Chondrocyte (in vitro differentiated cells): ENCODE measurements at regions not wholly inside any gene's neighbourhood (a gene's known extent, or its start where the extent isn't known, plus 50 kb on each side); places are given as distances from the start of the nearest gene placed in this dataset.
A peak's percentile ranks its signal among the peaks of the same experiment; 100 is the strongest.

Source experiments
- DNase-seq: peaks from one replicate; pipeline ENCODE4 v3.0.0; 2021; ENCODE audit warnings: mixed read lengths, low spot score
- H3K27ac Mint-ChIP-seq: one replicate; pipeline ENCODE4 v1.8.0; 2021; ENCODE audit warnings: mild to moderate bottlenecking, moderate library complexity, mixed read lengths; ENCODE audit not compliant: unreplicated experiment
- H3K27me3 Mint-ChIP-seq: 2 replicates; pipeline ENCODE4 v1.8.0; 2021; ENCODE audit warnings: low read depth, mixed read lengths
- H3K36me3 Mint-ChIP-seq: 2 replicates; pipeline ENCODE4 v1.8.0; 2021; ENCODE audit warnings: low read depth, mixed read lengths
- H3K4me1 Mint-ChIP-seq: 2 replicates; pipeline ENCODE4 v1.8.0; 2021; ENCODE audit warnings: low read depth, mild to moderate bottlenecking, mixed read lengths
- H3K4me3 Mint-ChIP-seq: one replicate; pipeline ENCODE4 v1.8.0; 2021; ENCODE audit warnings: mild to moderate bottlenecking, moderate library complexity, mixed read lengths; ENCODE audit not compliant: unreplicated experiment
- H3K9me3 Mint-ChIP-seq: 2 replicates; pipeline ENCODE4 v1.8.0; 2021; ENCODE audit warnings: low read depth, mixed read lengths
- CTCF ChIP-seq: fragments of 200-600 bp; sonication (generic); IDR thresholded peaks from 2 replicates; pipeline ENCODE4 v1.5.0; 2021; ENCODE audit warnings: antibody characterized with exemption, mild to moderate bottlenecking, moderate library complexity

- Mint-ChIP-seq H3K36me3 (no peaks in the 10 kb centered on the region), H3K9me3 (no peaks in the 10 kb centered on the region), H3K27ac (no peak overlapping the region), H3K27me3 (no peaks in the 10 kb centered on the region), H3K4me1 (no peaks in the 10 kb centered on the region), H3K4me3 (no peak overlapping the region)
- no peak for DNase-seq
- no peak for TF ChIP-seq CTCF
These were observed 82.9 kb upstream of the BOC start for GRCh38 chr3:113128386-113129015.

- no peaks in the 10 kb centered on the region for H3K4me1 Mint-ChIP-seq
- no peak for TF ChIP-seq CTCF
- H3K4me3 Mint-ChIP-seq, result no peak overlapping the region
- H3K27ac Mint-ChIP-seq, result no peak overlapping the region
- DNase-seq, result no peak
- H3K36me3 Mint-ChIP-seq, result no peaks in the 10 kb centered on the region
- no peaks in the 10 kb centered on the region for H3K27me3 Mint-ChIP-seq
- H3K9me3 Mint-ChIP-seq, result no peaks in the 10 kb centered on the region
These were observed 82.2 kb upstream of the BOC start for GRCh38 chr3:113129168-113129567.

- no peaks in the 10 kb centered on the region for H3K4me1 Mint-ChIP-seq
- DNase-seq, result no peak
- no peak for TF ChIP-seq CTCF
- no peak overlapping the region for H3K27ac Mint-ChIP-seq
- no peaks in the 10 kb centered on the region for H3K36me3 Mint-ChIP-seq
- no peaks in the 10 kb centered on the region for H3K27me3 Mint-ChIP-seq
- H3K4me3 Mint-ChIP-seq, result no peak overlapping the region
- no peaks in the 10 kb centered on the region for H3K9me3 Mint-ChIP-seq
These were observed 78.8 kb upstream of the BOC start for GRCh38 chr3:113132571-113132996.

GRCh38 chr3:113133140-113133539 is 78.2 kb upstream of the BOC start:
- no peak for DNase-seq
- H3K4me3 Mint-ChIP-seq, result no peak overlapping the region
- TF ChIP-seq CTCF, result no peak
- no peak overlapping the region for H3K27ac Mint-ChIP-seq
- no peaks in the 10 kb centered on the region for H3K9me3 Mint-ChIP-seq
- no peaks in the 10 kb centered on the region for H3K36me3 Mint-ChIP-seq
- H3K4me1 Mint-ChIP-seq, result no peaks in the 10 kb centered on the region
- H3K27me3 Mint-ChIP-seq, result no peaks in the 10 kb centered on the region

GRCh38 chr3:113136071-113136470 is 75.3 kb upstream of the BOC start:
- no peak for DNase-seq
- no peaks in the 10 kb centered on the region for H3K36me3 Mint-ChIP-seq

More at GRCh38 chr3:113136071-113136470, 75.3 kb upstream of the BOC start:
- no peak overlapping the region for H3K27ac Mint-ChIP-seq
- H3K9me3 Mint-ChIP-seq, result peaks cover 2% of the 10 kb centered on the region
- TF ChIP-seq CTCF, result peak; percentile 84
- no peak overlapping the region for H3K4me3 Mint-ChIP-seq
- peaks cover 3% of the 10 kb centered on the region for H3K4me1 Mint-ChIP-seq
- no peaks in the 10 kb centered on the region for H3K27me3 Mint-ChIP-seq
